ENCODE measurements at regions not wholly inside any gene's neighbourhood (a gene's known extent, or its start where the extent isn't known, plus 50 kb on each side); places are given as distances from the start of the nearest gene placed in this dataset.

DNA sequence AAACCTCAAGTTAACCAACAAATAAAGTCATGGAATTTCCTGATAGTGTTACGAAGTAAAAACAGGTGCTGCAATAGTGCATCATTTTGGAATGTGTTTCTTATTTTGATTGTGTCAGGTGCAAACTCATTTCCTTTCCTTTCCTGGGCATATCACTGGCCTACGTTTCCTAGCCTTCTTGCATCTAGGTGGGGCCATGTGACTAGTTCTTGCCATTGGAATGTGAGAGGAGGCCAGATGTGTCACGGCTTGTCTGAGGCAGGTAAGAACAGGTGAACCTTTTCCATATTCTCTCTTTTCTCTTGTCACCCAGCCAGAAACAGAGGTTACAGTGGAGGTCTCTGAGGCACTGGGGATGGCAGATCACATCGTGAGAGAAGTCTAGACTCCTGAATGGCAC, 868.0 kb downstream of the RPA4 start:
- H3K4me3 ChIP-seq (ENCODE audit: control insufficient read depth, low read depth, low read length) = no peak overlapping the region
- DNase-seq (ENCODE audit: low read depth) = no peak
- TF ChIP-seq, protein P1, sequence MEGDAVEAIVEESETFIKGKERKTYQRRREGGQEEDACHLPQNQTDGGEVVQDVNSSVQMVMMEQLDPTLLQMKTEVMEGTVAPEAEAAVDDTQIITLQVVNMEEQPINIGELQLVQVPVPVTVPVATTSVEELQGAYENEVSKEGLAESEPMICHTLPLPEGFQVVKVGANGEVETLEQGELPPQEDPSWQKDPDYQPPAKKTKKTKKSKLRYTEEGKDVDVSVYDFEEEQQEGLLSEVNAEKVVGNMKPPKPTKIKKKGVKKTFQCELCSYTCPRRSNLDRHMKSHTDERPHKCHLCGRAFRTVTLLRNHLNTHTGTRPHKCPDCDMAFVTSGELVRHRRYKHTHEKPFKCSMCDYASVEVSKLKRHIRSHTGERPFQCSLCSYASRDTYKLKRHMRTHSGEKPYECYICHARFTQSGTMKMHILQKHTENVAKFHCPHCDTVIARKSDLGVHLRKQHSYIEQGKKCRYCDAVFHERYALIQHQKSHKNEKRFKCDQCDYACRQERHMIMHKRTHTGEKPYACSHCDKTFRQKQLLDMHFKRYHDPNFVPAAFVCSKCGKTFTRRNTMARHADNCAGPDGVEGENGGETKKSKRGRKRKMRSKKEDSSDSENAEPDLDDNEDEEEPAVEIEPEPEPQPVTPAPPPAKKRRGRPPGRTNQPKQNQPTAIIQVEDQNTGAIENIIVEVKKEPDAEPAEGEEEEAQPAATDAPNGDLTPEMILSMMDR (conservative IDR thresholded peaks at IDR 0.05; ENCODE audit: control insufficient read depth, insufficient read depth, low read depth, low read length) = no peak

DNA sequence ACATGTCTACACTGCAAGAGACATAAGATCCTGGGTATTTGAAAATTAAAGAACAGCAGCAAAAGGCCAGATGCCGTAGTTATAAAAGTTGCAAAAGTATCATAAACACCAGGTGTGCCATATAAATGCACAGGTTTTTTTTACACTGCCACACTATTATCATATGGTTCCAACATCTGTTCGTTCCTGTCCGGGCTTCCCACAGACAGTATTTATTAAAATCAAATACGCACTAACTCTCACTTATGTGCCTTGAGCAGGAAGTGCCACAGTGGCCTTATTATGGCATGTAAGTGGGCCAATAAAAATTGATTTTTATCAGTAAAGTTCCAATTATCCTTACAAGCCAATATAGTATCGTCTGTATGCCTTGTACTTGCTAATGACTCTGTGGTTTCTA, 873.2 kb downstream of the RPA4 start:
- TF ChIP-seq, protein P1 (conservative IDR thresholded peaks at IDR 0.05; ENCODE audit: control insufficient read depth, insufficient read depth, low read depth, low read length) = no peak
- DNase-seq (ENCODE audit: low read depth) = no peak
- no peak overlapping the region for H3K4me3 ChIP-seq (ENCODE audit: control insufficient read depth, low read depth, low read length)

DNA sequence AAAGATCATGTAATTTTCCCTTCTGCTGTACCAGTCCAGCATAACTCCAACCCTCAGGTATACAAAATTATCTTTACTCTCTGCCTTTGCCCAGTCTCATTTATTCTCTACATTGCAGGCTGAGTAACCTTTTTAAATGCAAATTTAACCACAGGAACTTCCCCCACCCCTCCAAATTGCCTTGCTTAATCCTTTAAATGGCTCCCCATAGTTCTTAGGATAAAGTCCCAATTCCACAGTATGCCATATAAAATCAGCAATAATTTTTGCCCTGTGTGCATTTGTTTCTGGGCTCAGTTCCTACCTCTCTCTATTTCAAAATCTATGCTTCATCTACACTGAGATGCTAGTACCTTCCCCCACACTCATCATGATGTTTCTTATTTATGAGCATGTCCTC, 879.7 kb downstream of the RPA4 start:
- TF ChIP-seq, protein P1 (conservative IDR thresholded peaks at IDR 0.05; ENCODE audit: control insufficient read depth, insufficient read depth, low read depth, low read length) = no peak
- DNase-seq (ENCODE audit: low read depth) = no peak

DNA sequence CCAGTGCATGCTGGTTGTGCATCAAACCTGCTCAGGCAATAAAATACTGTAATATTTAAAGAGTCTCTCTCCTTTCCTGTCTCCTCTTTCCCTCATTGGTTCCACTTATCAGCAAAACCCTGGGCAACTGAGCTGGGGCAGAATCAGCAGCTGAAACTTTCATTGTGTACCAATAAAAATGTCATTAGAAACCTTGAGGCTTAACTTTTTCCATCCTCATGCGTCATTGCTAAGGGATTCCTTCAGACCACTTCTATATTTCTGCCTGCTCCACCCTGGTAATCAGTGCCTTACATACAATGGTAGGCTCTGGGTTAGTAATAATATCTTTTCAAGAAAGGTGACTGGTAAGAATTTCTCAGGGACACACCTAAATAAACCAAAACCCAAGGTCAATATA, 880.3 kb downstream of the RPA4 start:
- TF ChIP-seq, protein P1 (conservative IDR thresholded peaks at IDR 0.05; ENCODE audit: control insufficient read depth, insufficient read depth, low read depth, low read length) = no peak
- DNase-seq (ENCODE audit: low read depth) = no peak
- no peak overlapping the region for H3K4me3 ChIP-seq (ENCODE audit: control insufficient read depth, low read depth, low read length)

More for the DNA sequence above, 879.7 kb downstream of the RPA4 start:
- no peak overlapping the region for H3K4me3 ChIP-seq (ENCODE audit: control insufficient read depth, low read depth, low read length)

DNA sequence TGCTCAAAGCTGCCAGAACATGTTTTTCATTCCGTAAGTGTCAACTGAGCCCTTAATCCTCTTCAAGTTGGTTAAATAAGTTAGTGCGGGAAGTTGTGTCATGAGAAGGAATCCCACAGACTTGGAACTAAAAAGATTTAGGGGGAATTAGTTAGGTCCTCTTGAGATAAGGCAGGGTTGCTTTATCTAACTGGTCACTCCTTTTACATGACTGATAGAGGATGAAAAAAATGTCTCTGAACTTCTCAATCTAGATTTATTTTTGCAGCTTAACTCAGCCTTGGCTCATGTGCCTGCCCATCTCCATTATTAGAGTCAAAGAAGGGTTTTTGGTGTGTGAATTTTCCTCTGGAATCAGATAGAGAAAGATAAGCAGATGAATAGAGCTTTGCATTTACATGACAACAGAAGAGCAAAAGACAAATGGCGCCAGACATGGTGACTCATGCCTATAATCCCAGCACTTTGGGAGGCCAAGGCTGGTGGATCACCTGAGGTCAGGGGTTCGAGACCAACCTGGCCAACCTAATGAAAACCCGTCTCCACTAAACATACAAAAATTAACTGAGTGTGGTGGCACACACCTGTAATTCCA, 882.9 kb downstream of the RPA4 start:
- TF ChIP-seq, protein P1 (conservative IDR thresholded peaks at IDR 0.05; ENCODE audit: control insufficient read depth, insufficient read depth, low read depth, low read length) = no peak
- DNase-seq (ENCODE audit: low read depth) = no peak
- no peak overlapping the region for H3K4me3 ChIP-seq (ENCODE audit: control insufficient read depth, low read depth, low read length)

DNA sequence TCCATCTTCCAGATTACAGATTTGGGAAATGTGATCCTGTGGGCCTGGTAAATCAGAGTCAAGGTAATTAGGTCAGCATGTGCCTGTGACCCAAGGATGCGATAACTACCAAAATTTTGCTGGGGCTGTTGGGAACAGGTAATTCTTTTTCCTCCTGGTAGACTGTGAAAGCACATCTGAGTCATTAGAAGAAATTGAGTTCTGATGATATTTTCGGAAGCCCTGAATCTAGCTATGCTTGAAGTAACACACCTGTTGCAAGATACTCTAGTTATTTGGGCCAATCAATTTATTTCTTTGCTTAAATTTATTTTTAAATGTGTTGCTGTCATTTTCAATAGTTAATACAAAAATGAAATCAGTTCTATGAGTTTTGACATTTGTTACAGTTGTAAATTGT, 903.6 kb downstream of the RPA4 start:
- H3K4me3 ChIP-seq (ENCODE audit: control insufficient read depth, low read depth, low read length) = no peak overlapping the region
- no peak for DNase-seq (ENCODE audit: low read depth)
- TF ChIP-seq, protein P1 (conservative IDR thresholded peaks at IDR 0.05; ENCODE audit: control insufficient read depth, insufficient read depth, low read depth, low read length) = no peak

DNA sequence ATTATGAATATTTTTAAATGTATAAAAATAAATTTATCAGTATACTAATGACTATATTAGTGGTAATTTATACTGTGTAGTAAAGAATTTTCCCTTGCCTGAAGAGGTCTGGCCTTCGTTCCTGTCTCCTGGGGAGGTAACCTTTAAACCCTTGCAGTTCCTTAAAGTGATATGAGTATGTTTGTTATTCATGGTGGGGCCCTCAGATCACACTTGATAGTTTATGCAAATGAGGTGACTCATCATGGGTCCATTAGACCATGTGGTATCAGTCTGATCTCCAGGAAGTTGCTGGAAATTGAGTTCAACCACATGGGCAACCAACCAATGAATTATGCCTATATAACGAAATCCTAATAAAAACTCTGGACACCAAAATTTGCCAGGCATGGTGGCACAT, 904.1 kb downstream of the RPA4 start:
- H3K4me3 ChIP-seq (ENCODE audit: control insufficient read depth, low read depth, low read length) = no peak overlapping the region
- DNase-seq (ENCODE audit: low read depth) = no peak
- TF ChIP-seq, protein P1 (conservative IDR thresholded peaks at IDR 0.05; ENCODE audit: control insufficient read depth, insufficient read depth, low read depth, low read length) = no peak
